ENCODE measurements at regions not wholly inside any gene's neighbourhood (a gene's known extent, or its start where the extent isn't known, plus 50 kb on each side); places are given as distances from the start of the nearest gene placed in this dataset.

- TF ChIP-seq CTCF (IDR thresholded peaks at IDR 0.05), result no peak
Observed at GRCh38 chr5:167624053-167624452, 667.4 kb upstream of the WWC1 start.

- no peak for TF ChIP-seq CTCF (IDR thresholded peaks at IDR 0.05)
Observed at GRCh38 chr5:167626341-167627123, 664.9 kb upstream of the WWC1 start.

GRCh38 chr5:167629634-167630033 is 661.8 kb upstream of the WWC1 start:
- TF ChIP-seq CTCF (IDR thresholded peaks at IDR 0.05), result no peak

GRCh38 chr5:167631191-167631590 is 660.3 kb upstream of the WWC1 start:
- no peak for TF ChIP-seq CTCF (IDR thresholded peaks at IDR 0.05)

- TF ChIP-seq CTCF (IDR thresholded peaks at IDR 0.05), result no peak
Observed at GRCh38 chr5:167633114-167633513, 658.3 kb upstream of the WWC1 start.

GRCh38 chr5:167633931-167634341 is 657.5 kb upstream of the WWC1 start:
- no peak for TF ChIP-seq CTCF (IDR thresholded peaks at IDR 0.05)

- TF ChIP-seq CTCF (IDR thresholded peaks at IDR 0.05), result no peak
Observed at GRCh38 chr5:167634432-167634831, 657.0 kb upstream of the WWC1 start.

GRCh38 chr5:167638816-167639215 is 652.6 kb upstream of the WWC1 start:
- TF ChIP-seq CTCF (IDR thresholded peaks at IDR 0.05), result no peak

All from LNCAP (cell line).